Vagina (tissue), 2 donors: ENCODE measurements at regions not wholly inside any gene's neighbourhood (a gene's known extent, or its start where the extent isn't known, plus 50 kb on each side); places are given as distances from the start of the nearest gene placed in this dataset.

Experiments
- DNase-seq, 2 donors: peaks; one replicate each; pipeline ENCODE4 v3.0.0-alpha.2; 2017; ENCODE audit errors: extremely low spot score in 2 of 2
- H3K27ac ChIP-seq: fragments of 200-600 bp; sonication (generic); one replicate; pipeline ENCODE4 v1.5.1; 2019
- H3K27me3 ChIP-seq: fragments of 200-600 bp; sonication (generic); one replicate; pipeline ENCODE4 v1.5.1; 2019
- H3K36me3 ChIP-seq, 2 donors: fragments of 200-600 bp; sonication (generic); one replicate each; pipeline ENCODE4 v1.5.1; 2017 to 2019
- H3K4me1 ChIP-seq: fragments of 200-600 bp; sonication (generic); one replicate; pipeline ENCODE4 v1.5.1; 2019
- H3K4me3 ChIP-seq, 2 donors: fragments of 200-600 bp; sonication (generic); 1 replicate in 1 of 2; 2 replicates in 1 of 2; pipeline ENCODE4 v1.5.1; 2016 to 2019
- H3K9me3 ChIP-seq: fragments of 200-600 bp; sonication (generic); one replicate; pipeline ENCODE4 v1.5.1; 2019
- CTCF ChIP-seq, 3 experiments: fragments of 450-650 bp in 2 of 3; fragments of 200-600 bp in 1 of 3; sonication (generic) in 1 of 3; IDR thresholded peaks; one replicate each; pipeline ENCODE4 v1.5.1; 2017 to 2019; ENCODE audit warnings: antibody characterized with exemption in 3 of 3, mild to moderate bottlenecking in 2 of 3, moderate library complexity in 2 of 3
- POLR2A ChIP-seq, 2 donors: fragments of 450-650 bp; IDR thresholded peaks; one replicate each; pipeline ENCODE4 v1.6.1; 2017; ENCODE audit warnings: antibody characterized with exemption in 2 of 2, mild to moderate bottlenecking in 2 of 2, moderate library complexity in 2 of 2
- POLR2AphosphoS5 ChIP-seq, 2 donors: sonication (generic); formaldehyde crosslinking; IDR thresholded peaks; one replicate each; pipeline ENCODE4 v1.9.0; 2017; ENCODE audit warnings: antibody characterized with exemption in 2 of 2, mild to moderate bottlenecking in 2 of 2, low read depth in 1 of 2; ENCODE audit not compliant: insufficient read depth in 1 of 2
- intact Hi-C: fragments of 100-400 bp; cut with DNase I; formaldehyde crosslinking; loops from one replicate; pipeline ENCODE4 v1.15.1; 2023

- Histone ChIP-seq H3K4me1 (no peaks in the 10 kb centered on the region), H3K27me3 (no peaks in the 10 kb centered on the region), H3K36me3 (no peaks in the 10 kb centered on the region), H3K9me3 (no peaks in the 10 kb centered on the region), H3K27ac (no peak overlapping the region), H3K4me3 (no peak overlapping the region)
- intact Hi-C loops, result no loop called here
- TF ChIP-seq POLR2AphosphoS5 (IDR thresholded peaks at IDR 0.05; ENCODE audit: insufficient read depth in 1 of 2, low read depth in 1 of 2) (no peak), POLR2A (IDR thresholded peaks at IDR 0.05) (no peak), CTCF (IDR thresholded peaks at IDR 0.05) (no peak)
- DNase-seq, result no peak
Observed at GRCh38 chr3:55376753-55377347, 110.3 kb downstream of the WNT5A start.

- Histone ChIP-seq H3K4me1 (no peaks in the 10 kb centered on the region), H3K4me3 (no peak overlapping the region), H3K27me3 (no peaks in the 10 kb centered on the region), H3K36me3 (no peaks in the 10 kb centered on the region), H3K9me3 (no peaks in the 10 kb centered on the region), H3K27ac (no peak overlapping the region)
- intact Hi-C loops, result no loop called here
- no peak for DNase-seq
- no peak for TF ChIP-seq CTCF (IDR thresholded peaks at IDR 0.05)
- TF ChIP-seq POLR2AphosphoS5 (IDR thresholded peaks at IDR 0.05; ENCODE audit: insufficient read depth in 1 of 2, low read depth in 1 of 2), result no peak
- no peak for TF ChIP-seq POLR2A (IDR thresholded peaks at IDR 0.05)
Observed at GRCh38 chr3:55373423-55373822, 113.7 kb downstream of the WNT5A start.

GRCh38 chr3:55370272-55370671 lies 116.8 kb downstream of the WNT5A start:
- intact Hi-C loops, result no loop called here
- H3K36me3 ChIP-seq, result no peaks in the 10 kb centered on the region
- no peaks in the 10 kb centered on the region for H3K4me1 ChIP-seq
- H3K27me3 ChIP-seq, result no peaks in the 10 kb centered on the region
- no peak overlapping the region for H3K4me3 ChIP-seq
- H3K27ac ChIP-seq, result no peak overlapping the region
- no peaks in the 10 kb centered on the region for H3K9me3 ChIP-seq
- TF ChIP-seq POLR2A (IDR thresholded peaks at IDR 0.05), result no peak
- no peak for TF ChIP-seq CTCF (IDR thresholded peaks at IDR 0.05)
- TF ChIP-seq POLR2AphosphoS5 (IDR thresholded peaks at IDR 0.05; ENCODE audit: insufficient read depth in 1 of 2, low read depth in 1 of 2), result no peak
- DNase-seq, result no peak

- intact Hi-C loops, result no loop called here
- TF ChIP-seq CTCF (IDR thresholded peaks at IDR 0.05) (no peak), POLR2AphosphoS5 (IDR thresholded peaks at IDR 0.05; ENCODE audit: insufficient read depth in 1 of 2, low read depth in 1 of 2) (peak in 1 of 2 donors; percentile 6)
- Histone ChIP-seq H3K4me1 (no peaks in the 10 kb centered on the region), H3K36me3 (no peaks in the 10 kb centered on the region), H3K9me3 (no peaks in the 10 kb centered on the region), H3K4me3 (no peak overlapping the region), H3K27me3 (no peaks in the 10 kb centered on the region), H3K27ac (no peak overlapping the region)
- DNase-seq, result no peak
Observed at GRCh38 chr3:55369141-55369847, 117.8 kb downstream of the WNT5A start.

GRCh38 chr3:55368366-55368765 lies 118.7 kb downstream of the WNT5A start:
- intact Hi-C loops, result no loop called here
- DNase-seq, result no peak
- TF ChIP-seq POLR2A (IDR thresholded peaks at IDR 0.05) (no peak), CTCF (IDR thresholded peaks at IDR 0.05) (no peak), POLR2AphosphoS5 (IDR thresholded peaks at IDR 0.05; ENCODE audit: insufficient read depth in 1 of 2, low read depth in 1 of 2) (no peak)
- no peaks in the 10 kb centered on the region for H3K4me1 ChIP-seq
- no peak overlapping the region for H3K4me3 ChIP-seq
- no peaks in the 10 kb centered on the region for H3K9me3 ChIP-seq
- no peaks in the 10 kb centered on the region for H3K36me3 ChIP-seq
- H3K27ac ChIP-seq, result no peak overlapping the region
- H3K27me3 ChIP-seq, result no peaks in the 10 kb centered on the region
